Activated CD8-positive, alpha-beta T cell treated with anti-CD3 and anti-CD28 coated beads, Interleukin-2, amount 10 ng/mL, durations not matched to agents 7 days and 5 days (primary cell): ENCODE measurements at regions not wholly inside any gene's neighbourhood (a gene's known extent, or its start where the extent isn't known, plus 50 kb on each side); places are given as distances from the start of the nearest gene placed in this dataset.

ENCODE experiments used
- ATAC-seq: fragments of 150-1000 bp; cut with Tn5 transposase; one replicate; pipeline ENCODE4 v1.10.0; 2021; ENCODE audit warnings: moderate library complexity
- CTCF ChIA-PET: fragments of 350-600 bp; sonication (Branson Sonifier 250); formaldehyde crosslinking; loops from one replicate; lab custom pipeline; 2021; ENCODE audit warnings: antibody characterized with exemption; lab: Charles Lee
- POLR2A ChIA-PET: fragments of 350-600 bp; sonication (Branson Sonifier 250); formaldehyde crosslinking; loops from one replicate; lab custom pipeline; 2021; ENCODE audit warnings: antibody characterized with exemption; lab: Charles Lee
- DNase-seq: peaks from one replicate; pipeline ENCODE4 v3.0.0-alpha.2; 2020
- H3K27ac Mint-ChIP-seq: one replicate; pipeline ENCODE4 v1.8.0; 2021; ENCODE audit warnings: mild to moderate bottlenecking, mixed read lengths
- H3K27me3 Mint-ChIP-seq: one replicate; pipeline ENCODE4 v1.8.0; 2021; ENCODE audit warnings: low read depth, mixed read lengths
- H3K36me3 Mint-ChIP-seq: one replicate; pipeline ENCODE4 v1.8.0; 2021; ENCODE audit warnings: low read depth, mixed read lengths
- H3K4me1 Mint-ChIP-seq: one replicate; pipeline ENCODE4 v1.8.0; 2021; ENCODE audit warnings: low read depth, mixed read lengths
- H3K4me3 Mint-ChIP-seq: one replicate; pipeline ENCODE4 v1.8.0; 2021; ENCODE audit warnings: mild to moderate bottlenecking, mixed read lengths
- H3K9me3 Mint-ChIP-seq: one replicate; pipeline ENCODE4 v1.8.0; 2022; ENCODE audit warnings: mixed read lengths; ENCODE audit not compliant: insufficient read depth

GRCh38 chr2:207405150-207405549 lies 124.6 kb upstream of the CREB1 start:
- Mint-ChIP-seq H3K4me1 (no peaks in the 10 kb centered on the region), H3K9me3 (no peaks in the 10 kb centered on the region), H3K27me3 (peaks cover 5% of the 10 kb centered on the region), H3K4me3 (no peak overlapping the region), H3K27ac (no peak overlapping the region), H3K36me3 (no peaks in the 10 kb centered on the region)
- DNase-seq: no peak
- POLR2A ChIA-PET: no interaction called here
- CTCF ChIA-PET: no interaction called here
- ATAC-seq: no peak

GRCh38 chr2:207408086-207408794 lies 121.5 kb upstream of the CREB1 start:
- ChIA-PET CTCF (no interaction called here), POLR2A (no interaction called here)
- no peaks in the 10 kb centered on the region for H3K9me3 Mint-ChIP-seq
- ATAC-seq (no peak), DNase-seq (no peak)
- H3K4me1 Mint-ChIP-seq: no peaks in the 10 kb centered on the region
- no peak overlapping the region for H3K27ac Mint-ChIP-seq
- no peak overlapping the region for H3K4me3 Mint-ChIP-seq
- no peaks in the 10 kb centered on the region for H3K36me3 Mint-ChIP-seq
- H3K27me3 Mint-ChIP-seq: peaks cover 5% of the 10 kb centered on the region

- Mint-ChIP-seq H3K4me1 (no peaks in the 10 kb centered on the region), H3K4me3 (no peak overlapping the region), H3K36me3 (no peaks in the 10 kb centered on the region), H3K9me3 (no peaks in the 10 kb centered on the region), H3K27me3 (peaks cover 3% of the 10 kb centered on the region), H3K27ac (no peak overlapping the region)
- POLR2A ChIA-PET: no interaction called here
- CTCF ChIA-PET: no interaction called here
- DNase-seq: no peak
- no peak for ATAC-seq
These were observed 120.2 kb upstream of the CREB1 start for GRCh38 chr2:207409517-207409916.

GRCh38 chr2:207412787-207413310 lies 116.9 kb upstream of the CREB1 start:
- ChIA-PET POLR2A (no interaction called here), CTCF (interaction anchor here (1.0 kb wide), 1 partner anchor 60 kb away, joined by 3 read pairs; no protein-coding TSS in a partner anchor)
- no peaks in the 10 kb centered on the region for H3K4me1 Mint-ChIP-seq
- H3K36me3 Mint-ChIP-seq: no peaks in the 10 kb centered on the region
- peaks cover 7% of the 10 kb centered on the region for H3K27me3 Mint-ChIP-seq
- no peak for ATAC-seq
- DNase-seq: no peak
- H3K9me3 Mint-ChIP-seq: no peaks in the 10 kb centered on the region
- H3K4me3 Mint-ChIP-seq: no peak overlapping the region
- H3K27ac Mint-ChIP-seq: no peak overlapping the region

GRCh38 chr2:207413376-207413907 lies 116.3 kb upstream of the CREB1 start:
- ChIA-PET CTCF (no interaction called here), POLR2A (no interaction called here)
- Mint-ChIP-seq H3K4me1 (no peaks in the 10 kb centered on the region), H3K27me3 (peaks cover 12% of the 10 kb centered on the region), H3K27ac (no peak overlapping the region), H3K4me3 (no peak overlapping the region), H3K36me3 (no peaks in the 10 kb centered on the region), H3K9me3 (no peaks in the 10 kb centered on the region)
- no peak for ATAC-seq
- no peak for DNase-seq

GRCh38 chr2:207416111-207416510 lies 113.7 kb upstream of the CREB1 start:
- no peak overlapping the region for H3K4me3 Mint-ChIP-seq
- no peaks in the 10 kb centered on the region for H3K4me1 Mint-ChIP-seq
- ATAC-seq: no peak
- no peak overlapping the region for H3K27ac Mint-ChIP-seq
- H3K9me3 Mint-ChIP-seq: no peaks in the 10 kb centered on the region
- H3K36me3 Mint-ChIP-seq: no peaks in the 10 kb centered on the region
- H3K27me3 Mint-ChIP-seq: peaks cover 21% of the 10 kb centered on the region
- no peak for DNase-seq
- CTCF ChIA-PET: no interaction called here
- POLR2A ChIA-PET: no interaction called here

- H3K27me3 Mint-ChIP-seq: peaks cover 21% of the 10 kb centered on the region
- ATAC-seq (no peak), DNase-seq (no peak)
- ChIA-PET CTCF (no interaction called here), POLR2A (no interaction called here)
- no peaks in the 10 kb centered on the region for H3K9me3 Mint-ChIP-seq
- H3K4me1 Mint-ChIP-seq: no peaks in the 10 kb centered on the region
- no peak overlapping the region for H3K4me3 Mint-ChIP-seq
- no peak overlapping the region for H3K27ac Mint-ChIP-seq
- no peaks in the 10 kb centered on the region for H3K36me3 Mint-ChIP-seq
These were observed 112.9 kb upstream of the CREB1 start for GRCh38 chr2:207416900-207417299.

- ChIA-PET CTCF (no interaction called here), POLR2A (no interaction called here)
- no peak overlapping the region for H3K4me3 Mint-ChIP-seq
- H3K9me3 Mint-ChIP-seq: no peaks in the 10 kb centered on the region
- ATAC-seq (no peak), DNase-seq (no peak)
- no peaks in the 10 kb centered on the region for H3K4me1 Mint-ChIP-seq
- peaks cover 21% of the 10 kb centered on the region for H3K27me3 Mint-ChIP-seq
- no peaks in the 10 kb centered on the region for H3K36me3 Mint-ChIP-seq
- no peak overlapping the region for H3K27ac Mint-ChIP-seq
These were observed 112.5 kb upstream of the CREB1 start for GRCh38 chr2:207417301-207417718.

- H3K4me3 Mint-ChIP-seq: no peak overlapping the region
- H3K36me3 Mint-ChIP-seq: no peaks in the 10 kb centered on the region
- ChIA-PET POLR2A (no interaction called here), CTCF (no interaction called here)
- H3K4me1 Mint-ChIP-seq: peaks cover 6% of the 10 kb centered on the region
- no peak overlapping the region for H3K27ac Mint-ChIP-seq
- ATAC-seq (no peak), DNase-seq (no peak)
- peaks cover 4% of the 10 kb centered on the region for H3K9me3 Mint-ChIP-seq
- H3K27me3 Mint-ChIP-seq: peaks cover 25% of the 10 kb centered on the region
These were observed 111.3 kb upstream of the CREB1 start for GRCh38 chr2:207418419-207418818.

- Mint-ChIP-seq H3K27me3 (peaks cover 25% of the 10 kb centered on the region), H3K9me3 (peaks cover 4% of the 10 kb centered on the region), H3K4me1 (peaks cover 14% of the 10 kb centered on the region), H3K27ac (no peak overlapping the region), H3K36me3 (peaks cover 3% of the 10 kb centered on the region), H3K4me3 (no peak overlapping the region)
- CTCF ChIA-PET: interaction anchor here (1.2 to 1.6 kb wide), 2 partner anchors 28 to 80 kb away, joined by 3 read pairs; no protein-coding TSS in a partner anchor
- DNase-seq (no peak), ATAC-seq (no peak)
- POLR2A ChIA-PET: no interaction called here
These were observed 110.4 kb upstream of the CREB1 start for GRCh38 chr2:207419331-207419730.

GRCh38 chr2:207421671-207422070 lies 108.1 kb upstream of the CREB1 start:
- H3K4me3 Mint-ChIP-seq: no peak overlapping the region

GRCh38 chr2:207422380-207422779 lies 107.4 kb upstream of the CREB1 start:
- no peak for DNase-seq
- peaks cover 4% of the 10 kb centered on the region for H3K9me3 Mint-ChIP-seq
- ChIA-PET POLR2A (no interaction called here), CTCF (no interaction called here)
- H3K4me1 Mint-ChIP-seq: peaks cover 16% of the 10 kb centered on the region
- peaks cover 27% of the 10 kb centered on the region for H3K27me3 Mint-ChIP-seq
- no peak overlapping the region for H3K4me3 Mint-ChIP-seq
- no peak for ATAC-seq
- H3K36me3 Mint-ChIP-seq: peaks cover 3% of the 10 kb centered on the region
- no peak overlapping the region for H3K27ac Mint-ChIP-seq

More at GRCh38 chr2:207421671-207422070, 108.1 kb upstream of the CREB1 start:
- ATAC-seq: no peak
- no peak for DNase-seq
- Mint-ChIP-seq H3K27me3 (peaks cover 28% of the 10 kb centered on the region), H3K9me3 (peaks cover 4% of the 10 kb centered on the region), H3K4me1 (peaks cover 16% of the 10 kb centered on the region), H3K36me3 (peaks cover 3% of the 10 kb centered on the region), H3K27ac (no peak overlapping the region)
- CTCF ChIA-PET: no interaction called here
- POLR2A ChIA-PET: no interaction called here
